ENCODE measurements at regions not wholly inside any gene's neighbourhood (a gene's known extent, or its start where the extent isn't known, plus 50 kb on each side); places are given as distances from the start of the nearest gene placed in this dataset.

GRCh38 chr6:18668994-18669393 lies 281.8 kb downstream of the RNF144B start:
- TF ChIP-seq CTCF (IDR thresholded peaks at IDR 0.05) (no peak), POLR2AphosphoS5 (IDR thresholded peaks at IDR 0.05) (no peak), EP300 (IDR thresholded peaks at IDR 0.05) (no peak), POLR2A (IDR thresholded peaks at IDR 0.05) (no peak)

Measured in sigmoid colon (tissue), 4 donors.